HL-60 (cell line): ENCODE measurements at regions not wholly inside any gene's neighbourhood (a gene's known extent, or its start where the extent isn't known, plus 50 kb on each side); places are given as distances from the start of the nearest gene placed in this dataset.
"Not testable (repeated sequence)": the region's sequence is repeated elsewhere in the genome, so short reads cannot be mapped to it uniquely, and the experiment has no call there.

ENCODE experiments used
- DNase-seq, 2 experiments: peaks; one replicate each; pipeline ENCODE4 v3.0.0-alpha.2; 2010 to 2020; ENCODE audit warnings: low read depth in 1 of 2, low spot score in 1 of 2
- H3K27ac ChIP-seq: fragments of 250-450 bp; sonication (Bioruptor Pico); replicated peaks from 2 replicates; pipeline ENCODE4 v1.5.1; 2020; ENCODE audit warnings: mild to moderate bottlenecking, moderate library complexity
- H3K27me3 ChIP-seq: fragments of 250-450 bp; sonication (Bioruptor Pico); 2 replicates; pipeline ENCODE4 v1.5.1; 2021; ENCODE audit warnings: mild to moderate bottlenecking, moderate library complexity; ENCODE audit not compliant: insufficient read depth, poor library complexity, severe bottlenecking
- H3K4me3 ChIP-seq: replicated peaks from 2 replicates; pipeline ENCODE4 v1.5.1; 2011; ENCODE audit warnings: mild to moderate bottlenecking, control low read depth, low read length; ENCODE audit not compliant: insufficient read depth
- CTCF ChIP-seq: IDR thresholded peaks from one replicate; pipeline ENCODE4 v1.5.1; 2011; ENCODE audit warnings: low read length, control low read depth, inconsistent platforms; ENCODE audit not compliant: insufficient read depth
- GABPA ChIP-seq: IDR thresholded peaks from 2 replicates; pipeline ENCODE4 v1.6.1; 2012; ENCODE audit warnings: low read depth
- POLR2AphosphoS5 ChIP-seq: IDR thresholded peaks from 2 replicates; pipeline ENCODE4 v1.6.1; 2012; ENCODE audit warnings: low read depth
- SPI1 ChIP-seq: IDR thresholded peaks from 2 replicates; pipeline ENCODE4 v1.6.1; 2012; ENCODE audit warnings: low read depth, mild to moderate bottlenecking, borderline replicate concordance
- TF ChIP-seq, protein P1 (sequence below): IDR thresholded peaks from 2 replicates; pipeline ENCODE4 v1.6.1; 2012; ENCODE audit warnings: low read depth; ENCODE audit not compliant: insufficient replicate concordance

DNA sequence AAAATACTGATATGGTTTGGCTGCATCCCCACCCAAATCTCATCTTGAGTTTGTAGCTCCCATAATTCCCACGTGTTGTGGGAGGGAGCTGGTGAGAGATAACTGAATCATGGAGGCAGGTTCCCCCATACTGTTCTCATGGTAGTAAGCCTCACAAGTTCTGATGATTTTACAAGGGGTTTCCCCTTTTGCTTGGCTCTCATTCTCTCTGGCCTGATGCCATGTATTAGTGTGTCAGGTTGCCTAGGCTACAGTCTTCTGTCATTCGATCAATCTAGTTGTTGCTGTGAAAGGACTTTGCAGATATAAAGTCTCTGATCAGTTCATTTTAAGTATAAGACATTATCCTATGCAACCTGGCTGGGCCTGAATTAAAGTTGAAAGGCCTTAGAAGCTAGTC, 209.3 kb upstream of the MAOA start:
- H3K27me3 ChIP-seq: no peaks in the 10 kb centered on the region
- DNase-seq: no peak
- TF ChIP-seq GABPA (no peak), SPI1 (no peak), POLR2AphosphoS5 (no peak), CTCF (no peak)
- TF ChIP-seq, protein P1, sequence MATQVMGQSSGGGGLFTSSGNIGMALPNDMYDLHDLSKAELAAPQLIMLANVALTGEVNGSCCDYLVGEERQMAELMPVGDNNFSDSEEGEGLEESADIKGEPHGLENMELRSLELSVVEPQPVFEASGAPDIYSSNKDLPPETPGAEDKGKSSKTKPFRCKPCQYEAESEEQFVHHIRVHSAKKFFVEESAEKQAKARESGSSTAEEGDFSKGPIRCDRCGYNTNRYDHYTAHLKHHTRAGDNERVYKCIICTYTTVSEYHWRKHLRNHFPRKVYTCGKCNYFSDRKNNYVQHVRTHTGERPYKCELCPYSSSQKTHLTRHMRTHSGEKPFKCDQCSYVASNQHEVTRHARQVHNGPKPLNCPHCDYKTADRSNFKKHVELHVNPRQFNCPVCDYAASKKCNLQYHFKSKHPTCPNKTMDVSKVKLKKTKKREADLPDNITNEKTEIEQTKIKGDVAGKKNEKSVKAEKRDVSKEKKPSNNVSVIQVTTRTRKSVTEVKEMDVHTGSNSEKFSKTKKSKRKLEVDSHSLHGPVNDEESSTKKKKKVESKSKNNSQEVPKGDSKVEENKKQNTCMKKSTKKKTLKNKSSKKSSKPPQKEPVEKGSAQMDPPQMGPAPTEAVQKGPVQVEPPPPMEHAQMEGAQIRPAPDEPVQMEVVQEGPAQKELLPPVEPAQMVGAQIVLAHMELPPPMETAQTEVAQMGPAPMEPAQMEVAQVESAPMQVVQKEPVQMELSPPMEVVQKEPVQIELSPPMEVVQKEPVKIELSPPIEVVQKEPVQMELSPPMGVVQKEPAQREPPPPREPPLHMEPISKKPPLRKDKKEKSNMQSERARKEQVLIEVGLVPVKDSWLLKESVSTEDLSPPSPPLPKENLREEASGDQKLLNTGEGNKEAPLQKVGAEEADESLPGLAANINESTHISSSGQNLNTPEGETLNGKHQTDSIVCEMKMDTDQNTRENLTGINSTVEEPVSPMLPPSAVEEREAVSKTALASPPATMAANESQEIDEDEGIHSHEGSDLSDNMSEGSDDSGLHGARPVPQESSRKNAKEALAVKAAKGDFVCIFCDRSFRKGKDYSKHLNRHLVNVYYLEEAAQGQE: no peak

GRCh38 chrX:43448688-43449087, 207.4 kb upstream of the MAOA start:
- H3K4me3 ChIP-seq: no peak overlapping the region
- H3K27me3 ChIP-seq: no peaks in the 10 kb centered on the region
- no peak for TF ChIP-seq GABPA
- H3K27ac ChIP-seq: no peak overlapping the region
- no peak for DNase-seq

More for the DNA sequence above, 209.3 kb upstream of the MAOA start:
- no peak overlapping the region for H3K4me3 ChIP-seq
- no peak overlapping the region for H3K27ac ChIP-seq

GRCh38 chrX:43450355-43450754, 205.7 kb upstream of the MAOA start:
- no peak for TF ChIP-seq POLR2AphosphoS5
- TF ChIP-seq SPI1: no peak
- no peak for TF ChIP-seq CTCF
- no peak for TF ChIP-seq GABPA
- TF ChIP-seq, protein P1: no peak
- no peak overlapping the region for H3K4me3 ChIP-seq
- no peaks in the 10 kb centered on the region for H3K27me3 ChIP-seq
- no peak for DNase-seq
- no peak overlapping the region for H3K27ac ChIP-seq

DNA sequence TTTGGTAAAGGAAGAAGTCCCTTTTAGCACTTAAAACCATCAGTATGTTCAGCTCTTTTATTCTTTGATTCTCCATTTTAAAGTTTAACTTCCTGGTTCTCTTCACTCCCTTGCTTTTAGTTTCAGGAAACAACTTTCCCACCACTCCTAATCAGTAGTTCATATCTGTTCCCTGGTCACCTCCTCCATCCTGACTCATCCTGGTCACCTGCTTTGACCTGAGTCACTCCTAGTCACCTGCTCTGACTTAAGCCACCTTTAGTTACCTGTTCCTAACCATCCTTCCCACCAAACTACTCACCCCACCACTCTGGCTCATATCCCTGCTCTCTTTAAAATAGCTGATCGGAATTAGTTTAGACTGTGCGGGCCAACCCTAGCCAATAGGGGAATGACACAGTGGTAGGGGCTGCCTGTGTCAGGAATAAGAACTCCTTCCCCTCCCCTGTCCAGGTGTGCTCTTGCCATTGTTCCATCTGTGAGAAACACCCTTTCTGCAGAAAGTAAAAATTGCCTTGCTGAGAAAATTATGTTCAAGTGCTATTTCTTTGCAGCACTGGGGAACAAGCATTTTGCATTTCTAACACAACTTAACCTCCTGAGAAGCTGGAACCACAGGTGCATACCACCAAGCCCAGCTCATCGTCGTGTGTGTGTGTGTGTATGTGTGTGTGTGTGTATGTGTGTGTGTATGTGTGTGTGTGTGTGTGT, 204.0 kb upstream of the MAOA start:
- not testable (repeated sequence) for H3K27ac ChIP-seq, H3K4me3 ChIP-seq, DNase-seq, H3K27me3 ChIP-seq

- no peaks in the 10 kb centered on the region for H3K27me3 ChIP-seq
- DNase-seq: no peak
- no peak for TF ChIP-seq GABPA
- TF ChIP-seq, protein P1: no peak
- no peak for TF ChIP-seq SPI1
- no peak for TF ChIP-seq POLR2AphosphoS5
- TF ChIP-seq CTCF: no peak
- H3K4me3 ChIP-seq: no peak overlapping the region
- H3K27ac ChIP-seq: no peak overlapping the region
Measured at GRCh38 chrX:43456063-43456462, 200.0 kb upstream of the MAOA start.
